HEK293T (cell line): ENCODE measurements at regions not wholly inside any gene's neighbourhood (a gene's known extent, or its start where the extent isn't known, plus 50 kb on each side); places are given as distances from the start of the nearest gene placed in this dataset.

Source experiments
- ARNT ChIP-seq: fragments of 450-650 bp; IDR thresholded peaks from 2 replicates; pipeline ENCODE4 v1.6.1; 2017; ENCODE audit warnings: mild to moderate bottlenecking
- ELF4 ChIP-seq: fragments of 450-650 bp; IDR thresholded peaks from 2 replicates; pipeline ENCODE4 v1.6.1; 2017; ENCODE audit warnings: antibody characterized with exemption
- HDGF ChIP-seq: fragments of 450-650 bp; IDR thresholded peaks from 2 replicates; pipeline ENCODE4 v1.6.1; 2017; ENCODE audit warnings: antibody characterized with exemption, borderline replicate concordance
- PKNOX1 ChIP-seq: fragments of 450-650 bp; IDR thresholded peaks from 2 replicates; pipeline ENCODE4 v1.6.1; 2016
- SUZ12 ChIP-seq: fragments of 450-650 bp; IDR thresholded peaks from 2 replicates; pipeline ENCODE4 v1.6.1; 2016; ENCODE audit warnings: mild to moderate bottlenecking

- TF ChIP-seq SUZ12 = no peak
- TF ChIP-seq ARNT = no peak
- TF ChIP-seq PKNOX1 = no peak
- TF ChIP-seq HDGF = no peak
- TF ChIP-seq ELF4 = no peak
Measured at GRCh38 chr2:194332799-194333490, 1324.1 kb upstream of the SLC39A10 start.
